H4 (cell line): ENCODE measurements at regions not wholly inside any gene's neighbourhood (a gene's known extent, or its start where the extent isn't known, plus 50 kb on each side); places are given as distances from the start of the nearest gene placed in this dataset.
"Not testable (repeated sequence)": the region's sequence is repeated elsewhere in the genome, so short reads cannot be mapped to it uniquely, and the experiment has no call there.

Experiments
- DNase-seq: peaks from one replicate; pipeline ENCODE4 v3.0.0-alpha.2; 2015; ENCODE audit warnings: low spot score

GRCh38 chr2:176763851-176764404 is 448.7 kb upstream of the HNRNPA3 start:
- no peak for DNase-seq

DNA sequence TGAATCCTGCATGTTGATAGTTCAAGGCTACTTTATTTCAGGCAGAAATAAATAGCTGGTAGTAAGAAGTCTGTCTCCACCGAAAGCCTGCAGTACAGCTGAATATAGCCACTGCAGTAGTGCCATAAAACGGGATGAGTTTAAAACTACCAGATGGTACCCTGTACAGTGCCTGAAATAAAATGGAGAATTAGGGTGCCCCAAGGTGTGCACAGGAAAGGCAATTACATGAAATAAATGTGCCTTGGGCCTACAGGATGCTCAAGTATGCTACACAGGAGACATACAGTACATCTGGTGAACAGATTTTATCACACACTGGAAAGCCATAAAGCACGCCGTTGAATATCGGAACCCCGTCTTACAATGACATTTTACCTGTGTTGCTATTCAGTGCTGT is 447.7 kb upstream of the HNRNPA3 start:
- no peak for DNase-seq

GRCh38 chr2:176766005-176766404 is 446.6 kb upstream of the HNRNPA3 start:
- DNase-seq: no peak

DNA sequence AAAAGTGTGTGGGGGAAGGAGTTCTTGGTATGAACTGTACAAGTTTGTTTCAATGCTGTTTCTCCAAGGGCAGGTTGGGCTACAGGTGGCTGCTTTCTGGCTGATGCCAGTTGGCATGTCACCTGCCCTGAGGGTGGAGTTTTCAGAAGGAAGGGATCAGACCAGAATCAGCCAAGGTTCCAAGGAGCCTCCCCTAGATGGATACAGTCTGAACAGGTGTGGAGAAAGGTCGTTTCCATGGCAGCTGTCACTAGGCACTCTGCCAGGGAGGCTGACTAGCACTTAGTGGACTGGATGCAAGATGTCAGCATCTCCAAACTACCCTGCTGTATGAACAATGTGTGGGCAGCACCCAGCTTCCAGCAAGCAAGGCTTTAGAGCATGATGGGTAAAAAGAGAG is 444.4 kb upstream of the HNRNPA3 start:
- no peak for DNase-seq

DNA sequence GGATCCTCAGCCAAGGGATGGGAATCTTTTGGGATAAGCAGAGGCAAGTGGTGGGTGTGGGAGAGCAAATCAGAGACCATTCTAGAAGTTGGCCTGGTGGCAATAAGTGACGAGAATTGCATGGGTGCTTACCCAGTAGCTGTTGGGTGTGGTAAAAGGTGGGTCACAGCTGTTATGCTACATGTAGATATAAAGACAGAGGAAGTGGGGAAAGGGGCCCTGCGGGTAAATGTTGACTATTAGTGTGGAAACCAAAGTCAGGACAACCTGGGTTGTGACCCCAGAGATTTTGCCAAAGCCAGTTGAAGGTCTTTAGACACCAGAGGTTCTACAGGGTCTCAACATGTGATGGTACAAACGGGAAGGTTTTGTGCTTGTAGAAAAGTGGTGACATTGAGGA is 443.6 kb upstream of the HNRNPA3 start:
- DNase-seq: no peak

DNA sequence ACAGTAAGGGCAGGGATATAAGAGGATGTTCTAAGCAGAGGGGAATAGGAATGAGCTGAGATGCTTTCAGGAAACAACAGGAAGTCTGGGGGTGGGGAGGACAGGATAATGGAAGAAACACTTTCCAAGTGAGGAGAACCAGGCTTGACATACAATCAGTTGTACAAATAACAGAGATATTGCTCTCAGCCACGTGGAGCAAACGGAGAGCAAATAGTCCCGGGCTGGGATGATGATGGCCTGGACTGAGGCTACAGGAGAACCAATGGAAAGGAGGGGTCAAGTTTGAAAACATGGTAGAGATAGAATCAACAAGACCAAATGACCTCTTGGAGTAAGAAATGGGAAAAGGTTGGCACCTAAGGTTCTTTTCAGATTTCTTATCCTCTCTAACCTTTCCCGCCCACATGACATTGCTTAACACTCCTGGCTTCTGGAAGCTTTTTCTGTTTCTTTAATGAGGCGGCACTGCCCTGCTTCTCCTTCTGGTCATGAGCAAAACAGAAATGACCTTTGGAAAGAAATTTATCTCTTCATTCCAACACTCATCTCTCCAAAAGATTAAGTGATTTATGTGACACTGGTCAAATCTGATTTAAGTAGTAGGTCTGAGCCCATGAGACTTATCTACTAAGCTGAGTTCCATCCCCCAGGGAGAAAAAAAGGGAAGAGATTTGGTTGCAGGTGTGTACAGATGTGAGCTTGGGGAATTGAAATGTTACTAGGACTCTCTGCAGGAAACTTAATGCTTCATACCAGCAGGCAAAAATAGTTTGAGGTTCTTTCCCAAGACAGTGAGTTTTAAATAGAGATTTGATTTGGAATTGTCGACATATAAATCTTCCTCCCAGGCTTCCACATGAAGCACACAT is 442.9 kb upstream of the HNRNPA3 start:
- DNase-seq: no peak

DNA sequence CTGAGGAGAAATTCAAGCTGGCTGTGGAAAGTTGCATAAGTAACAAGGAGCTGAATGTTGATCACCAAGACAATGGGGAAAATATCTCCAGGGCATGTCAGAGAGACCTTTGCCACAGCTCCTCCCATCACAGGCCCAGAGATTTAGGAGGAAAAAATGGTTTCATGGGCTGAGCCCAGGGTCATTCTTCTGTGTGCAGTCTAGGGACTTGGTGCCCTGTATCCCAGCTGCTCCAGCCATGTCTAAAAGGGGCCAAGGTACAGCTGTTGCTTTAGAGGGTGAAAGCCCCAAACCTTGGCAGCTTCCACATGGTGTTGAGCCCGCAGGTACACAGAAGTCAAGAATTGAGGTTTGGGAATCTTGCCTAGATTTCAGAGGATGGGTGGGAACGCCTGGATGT is 439.8 kb upstream of the HNRNPA3 start:
- no peak for DNase-seq

GRCh38 chr2:176774766-176775451 is 437.7 kb upstream of the HNRNPA3 start:
- no peak for DNase-seq

DNA sequence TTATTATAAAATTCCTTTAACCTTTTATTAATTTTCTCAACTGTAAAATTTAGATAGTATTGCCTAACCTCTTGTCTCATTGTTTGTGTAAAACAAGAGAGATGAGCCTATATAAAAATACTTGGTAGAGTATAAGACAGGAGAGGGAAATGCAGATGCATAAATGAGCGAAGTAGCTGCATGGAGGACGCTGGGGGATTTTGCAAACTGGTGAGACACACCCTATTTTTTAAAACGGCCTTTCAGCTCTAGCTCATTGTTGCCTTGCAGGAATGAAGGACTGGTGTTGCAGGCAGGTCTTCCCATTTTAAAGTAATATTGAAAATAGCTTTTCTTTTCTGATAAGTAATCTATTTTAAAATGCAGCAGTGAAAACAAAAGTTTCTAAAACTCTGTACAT is 435.3 kb upstream of the HNRNPA3 start:
- DNase-seq: no peak

GRCh38 chr2:176779917-176780316 is 432.7 kb upstream of the HNRNPA3 start:
- no peak for DNase-seq

DNA sequence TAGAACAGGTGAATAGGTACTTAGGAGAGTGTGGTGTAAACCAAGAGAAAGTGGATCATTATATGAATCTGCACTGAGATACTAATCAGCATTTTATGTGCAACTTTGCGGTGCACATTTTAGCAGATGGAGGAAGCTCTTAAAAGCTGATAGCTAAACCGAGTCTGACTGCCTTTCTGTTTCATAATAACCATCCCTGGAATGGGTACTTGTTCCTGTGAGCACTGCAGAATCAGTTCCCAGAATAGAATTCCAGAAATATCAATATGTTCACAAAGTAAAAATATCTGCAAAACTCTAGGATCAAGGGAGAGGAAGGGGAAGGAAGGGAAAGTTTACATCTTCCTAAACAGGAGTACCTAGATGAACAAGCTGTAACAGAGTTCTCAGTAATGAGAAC is 432.2 kb upstream of the HNRNPA3 start:
- DNase-seq: no peak

- no peak for DNase-seq
Measured at GRCh38 chr2:176781570-176782217, 430.9 kb upstream of the HNRNPA3 start.

GRCh38 chr2:176784633-176785200 is 427.9 kb upstream of the HNRNPA3 start:
- DNase-seq: no peak

DNA sequence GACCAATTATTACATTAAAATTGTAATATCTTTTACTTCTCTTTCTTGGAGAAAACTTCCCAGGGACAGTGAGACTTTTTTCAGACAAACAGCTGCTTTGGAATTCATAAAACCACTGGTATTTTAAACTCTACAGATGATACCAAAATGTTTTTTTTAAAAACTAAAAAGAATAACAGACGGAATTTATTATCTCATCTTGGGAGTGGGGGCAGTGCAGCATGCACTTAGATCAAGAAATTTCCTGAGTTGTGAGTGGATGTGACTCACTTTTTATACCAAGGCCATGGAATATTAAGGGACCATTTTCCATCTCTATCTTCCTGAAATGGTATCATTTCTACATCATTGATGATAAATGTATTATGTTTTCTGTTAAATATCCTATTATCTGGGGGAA is 422.8 kb upstream of the HNRNPA3 start:
- no peak for DNase-seq

DNA sequence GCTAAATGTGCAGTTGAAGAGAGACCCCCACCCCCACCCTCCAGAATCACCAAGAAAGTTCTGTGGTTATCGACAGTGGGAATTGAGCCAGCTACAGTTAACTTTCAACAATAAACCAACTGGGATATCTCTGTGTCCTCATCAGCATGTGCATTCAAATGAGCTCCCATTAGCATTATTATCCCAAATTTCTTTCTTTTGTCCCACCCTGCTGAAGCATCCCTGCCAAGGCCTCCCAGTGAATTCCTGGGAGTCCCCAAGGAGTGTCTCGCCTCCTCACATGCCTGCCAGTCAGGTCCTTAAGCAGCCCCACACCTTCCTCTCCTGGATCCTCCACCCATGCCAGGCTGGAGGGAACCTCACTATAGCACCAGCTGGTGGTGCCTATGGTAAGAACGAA is 422.1 kb upstream of the HNRNPA3 start:
- no peak for DNase-seq

DNA sequence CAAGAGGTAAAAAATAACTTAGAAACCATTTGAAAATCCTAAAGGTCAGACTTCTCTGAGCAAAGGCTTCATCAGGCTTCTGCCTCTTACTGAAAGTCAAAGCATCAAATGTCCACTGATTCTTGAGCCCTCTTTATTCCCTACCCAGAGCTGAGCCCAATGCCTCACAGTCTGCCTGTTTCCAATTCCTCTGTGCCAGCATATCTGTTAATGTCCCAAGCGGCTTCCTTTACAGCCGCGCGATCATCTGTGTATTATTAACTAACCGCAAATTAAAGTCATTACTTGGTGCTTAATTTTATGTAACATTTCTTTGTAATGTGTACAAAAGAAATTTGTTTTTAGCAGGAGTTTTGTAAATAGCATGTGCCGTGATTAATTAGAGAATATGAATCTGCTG is 418.8 kb upstream of the HNRNPA3 start:
- no peak for DNase-seq

GRCh38 chr2:176794392-176794791 is 418.2 kb upstream of the HNRNPA3 start:
- no peak for DNase-seq

- no peak for DNase-seq
Measured at GRCh38 chr2:176795823-176796222, 416.8 kb upstream of the HNRNPA3 start.

DNA sequence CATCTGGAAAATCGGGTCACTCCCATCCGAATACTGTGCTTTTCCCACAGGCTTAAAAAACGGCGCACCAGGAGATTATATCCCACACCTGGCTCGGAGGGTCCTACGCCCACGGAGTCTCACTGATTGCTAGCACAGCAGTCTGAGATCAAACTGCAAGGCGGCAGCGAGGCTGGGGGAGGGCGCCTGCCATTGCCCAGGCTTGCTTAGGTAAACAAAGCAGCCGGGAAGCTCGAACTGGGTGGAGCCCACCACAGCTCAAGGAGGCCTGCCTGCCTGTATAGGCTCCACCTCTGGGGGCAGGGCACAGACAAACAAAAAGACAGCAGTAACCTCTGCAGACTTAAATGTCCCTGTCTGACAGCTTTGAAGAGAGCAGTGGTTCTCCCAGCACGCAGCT is 415.9 kb upstream of the HNRNPA3 start:
- DNase-seq: not testable (repeated sequence)

- no peak for DNase-seq
Measured at GRCh38 chr2:176804392-176804791, 408.2 kb upstream of the HNRNPA3 start.

DNA sequence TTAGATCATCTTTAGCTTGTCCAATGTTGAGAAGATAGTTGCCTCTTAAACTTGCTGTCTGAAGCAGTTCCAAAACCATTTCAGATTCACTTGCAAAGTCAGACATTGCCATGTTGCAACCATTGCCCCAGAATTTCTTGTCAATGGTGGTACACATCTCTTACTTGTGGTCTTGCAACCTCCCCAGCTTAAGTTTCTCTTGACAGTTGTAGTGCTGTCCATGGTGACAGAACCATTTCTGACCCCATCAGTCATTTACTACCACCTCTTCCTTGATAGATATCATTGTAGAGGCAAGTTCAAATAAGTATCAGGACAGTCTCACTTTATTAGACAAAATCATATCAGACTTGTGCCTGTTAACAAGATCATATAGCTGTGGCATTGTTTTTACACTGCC is 407.2 kb upstream of the HNRNPA3 start:
- DNase-seq: no peak

DNA sequence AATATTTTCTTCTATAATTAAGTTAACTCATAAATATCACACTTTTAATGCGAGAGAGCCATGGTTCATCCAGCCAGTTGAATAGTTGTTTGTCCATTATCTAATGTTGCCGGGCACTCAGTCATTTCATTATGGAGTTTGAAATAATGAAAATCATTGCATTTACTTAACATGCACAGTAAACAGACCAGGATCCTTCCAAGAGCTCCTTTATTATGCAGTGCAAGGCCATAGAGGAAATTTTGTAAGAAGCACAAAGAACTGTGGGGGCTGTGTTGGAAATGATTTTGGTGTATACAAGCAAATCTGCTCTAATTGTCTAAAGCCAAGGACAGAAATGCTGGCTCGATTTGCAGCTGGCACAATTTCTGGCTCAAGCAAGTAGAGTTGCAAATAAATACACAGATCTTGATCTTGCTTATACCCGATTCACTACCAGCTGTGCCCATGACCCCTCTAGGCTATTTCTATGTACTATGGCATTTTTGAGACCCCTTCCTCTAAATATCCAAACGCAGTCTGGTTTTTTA is 400.3 kb upstream of the HNRNPA3 start:
- DNase-seq: no peak
